Mammary epithelial cell (primary cell): ENCODE measurements at regions not wholly inside any gene's neighbourhood (a gene's known extent, or its start where the extent isn't known, plus 50 kb on each side); places are given as distances from the start of the nearest gene placed in this dataset.

ENCODE experiments used
- EZH2 ChIP-seq: IDR thresholded peaks from 2 replicates; pipeline ENCODE4 v1.6.1; 2012; ENCODE audit warnings: low read length, inconsistent platforms, borderline replicate concordance
- TF ChIP-seq, protein P1 (sequence below), 2 donors: IDR thresholded peaks in 1 of 2; conservative IDR thresholded peaks in 1 of 2; 2 replicates each; pipeline ENCODE4 v1.5.1; 2011 to 2012; ENCODE audit warnings: inconsistent platforms in 2 of 2, low read length in 2 of 2, mild to moderate bottlenecking in 2 of 2, control low read depth in 1 of 2, low read depth in 1 of 2; ENCODE audit not compliant: insufficient read depth in 1 of 2; ENCODE audit errors: extremely low read depth in 1 of 2

DNA sequence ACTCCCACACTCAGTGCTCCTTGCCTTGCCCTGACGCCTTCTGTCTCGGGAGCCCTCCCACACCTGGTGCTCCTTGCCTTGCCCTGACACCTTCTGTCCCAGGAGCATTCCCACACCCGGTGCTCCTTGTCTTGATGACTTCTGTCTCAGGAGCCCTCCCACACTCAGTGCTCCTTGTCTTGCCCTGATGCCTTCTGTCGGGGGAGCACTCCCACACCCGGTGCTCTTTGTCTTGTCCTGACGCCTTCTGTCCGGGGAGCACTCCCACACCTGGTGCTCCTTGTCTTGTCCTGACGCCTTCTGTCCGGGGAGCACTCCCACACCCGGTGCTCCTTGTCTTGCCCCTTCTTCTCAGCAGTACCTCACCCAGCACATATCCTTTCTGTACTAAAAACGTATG, 207.2 kb upstream of the ADARB2 start:
- TF ChIP-seq, protein P1, sequence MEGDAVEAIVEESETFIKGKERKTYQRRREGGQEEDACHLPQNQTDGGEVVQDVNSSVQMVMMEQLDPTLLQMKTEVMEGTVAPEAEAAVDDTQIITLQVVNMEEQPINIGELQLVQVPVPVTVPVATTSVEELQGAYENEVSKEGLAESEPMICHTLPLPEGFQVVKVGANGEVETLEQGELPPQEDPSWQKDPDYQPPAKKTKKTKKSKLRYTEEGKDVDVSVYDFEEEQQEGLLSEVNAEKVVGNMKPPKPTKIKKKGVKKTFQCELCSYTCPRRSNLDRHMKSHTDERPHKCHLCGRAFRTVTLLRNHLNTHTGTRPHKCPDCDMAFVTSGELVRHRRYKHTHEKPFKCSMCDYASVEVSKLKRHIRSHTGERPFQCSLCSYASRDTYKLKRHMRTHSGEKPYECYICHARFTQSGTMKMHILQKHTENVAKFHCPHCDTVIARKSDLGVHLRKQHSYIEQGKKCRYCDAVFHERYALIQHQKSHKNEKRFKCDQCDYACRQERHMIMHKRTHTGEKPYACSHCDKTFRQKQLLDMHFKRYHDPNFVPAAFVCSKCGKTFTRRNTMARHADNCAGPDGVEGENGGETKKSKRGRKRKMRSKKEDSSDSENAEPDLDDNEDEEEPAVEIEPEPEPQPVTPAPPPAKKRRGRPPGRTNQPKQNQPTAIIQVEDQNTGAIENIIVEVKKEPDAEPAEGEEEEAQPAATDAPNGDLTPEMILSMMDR (conservative IDR thresholded peaks at IDR 0.05 in 1 of 2, IDR thresholded peaks at IDR 0.05 in 1 of 2; ENCODE audit: extremely low read depth in 1 of 2, insufficient read depth in 1 of 2, low read depth in 1 of 2, low read length in 2 of 2), result no peak
- no peak for TF ChIP-seq EZH2
